Stimulated activated CD8-positive, alpha-beta memory T cell treated with anti-CD3 and anti-CD28 coated beads, Interleukin-15, amount 100 ng/mL, for 48 hours (primary cell): ENCODE measurements at regions not wholly inside any gene's neighbourhood (a gene's known extent, or its start where the extent isn't known, plus 50 kb on each side); places are given as distances from the start of the nearest gene placed in this dataset.

Source experiments
- DNase-seq, 2 donors: peaks; one replicate each; pipeline ENCODE4 v3.0.0-alpha.2; 2020; ENCODE audit warnings: low read depth in 2 of 2

GRCh38 chr4:13047591-13047990 is 436.5 kb downstream of the RAB28 start:
- no peak for DNase-seq

- no peak for DNase-seq
Observed at GRCh38 chr4:13036841-13037240, 447.3 kb downstream of the RAB28 start.

- no peak for DNase-seq
Observed at GRCh38 chr4:13032936-13033335, 451.2 kb downstream of the RAB28 start.

DNA sequence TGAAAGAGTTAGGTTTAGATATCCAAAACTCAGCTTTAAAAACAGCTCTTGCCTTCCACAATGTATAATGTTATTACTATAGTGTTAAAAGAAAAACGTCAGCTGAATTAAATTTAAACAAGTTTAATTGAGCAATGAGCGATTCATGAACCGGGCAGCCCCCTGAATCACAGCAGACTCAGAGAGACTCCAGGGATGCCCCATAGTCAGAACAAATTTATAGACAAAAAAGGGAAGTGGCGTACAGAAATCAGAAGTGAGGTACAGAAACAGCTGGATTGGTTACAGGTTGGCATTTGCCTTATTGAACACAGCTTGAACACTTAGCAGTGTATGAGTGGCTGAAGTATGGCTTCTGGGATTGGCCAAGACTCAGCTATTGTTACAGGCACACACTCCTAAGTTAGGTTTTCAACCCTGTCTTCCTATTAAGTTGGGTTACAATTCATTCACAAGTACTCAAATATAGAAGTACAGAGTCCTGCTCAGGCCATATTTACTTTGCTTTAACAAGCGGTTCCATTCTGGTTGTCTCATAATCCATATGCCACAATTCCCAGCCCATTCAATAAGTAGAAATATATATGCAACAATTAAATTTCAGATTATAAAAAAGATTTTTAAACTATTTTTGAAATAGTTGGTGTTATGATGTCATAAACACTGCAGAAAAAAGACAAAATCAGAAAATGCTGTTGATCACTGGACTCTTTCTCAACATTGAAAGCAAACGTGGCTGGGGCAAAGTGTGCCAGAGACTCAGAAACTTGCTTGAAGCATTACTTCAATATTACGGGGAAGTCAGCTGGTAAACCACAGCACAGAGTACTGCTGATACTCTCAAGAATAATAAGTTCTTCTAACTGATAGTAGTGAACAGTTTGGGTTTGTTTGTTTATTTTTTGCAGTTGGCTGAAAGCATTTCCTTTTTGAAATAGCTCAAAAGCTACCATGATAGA is 459.7 kb downstream of the RAB28 start:
- DNase-seq = no peak

DNA sequence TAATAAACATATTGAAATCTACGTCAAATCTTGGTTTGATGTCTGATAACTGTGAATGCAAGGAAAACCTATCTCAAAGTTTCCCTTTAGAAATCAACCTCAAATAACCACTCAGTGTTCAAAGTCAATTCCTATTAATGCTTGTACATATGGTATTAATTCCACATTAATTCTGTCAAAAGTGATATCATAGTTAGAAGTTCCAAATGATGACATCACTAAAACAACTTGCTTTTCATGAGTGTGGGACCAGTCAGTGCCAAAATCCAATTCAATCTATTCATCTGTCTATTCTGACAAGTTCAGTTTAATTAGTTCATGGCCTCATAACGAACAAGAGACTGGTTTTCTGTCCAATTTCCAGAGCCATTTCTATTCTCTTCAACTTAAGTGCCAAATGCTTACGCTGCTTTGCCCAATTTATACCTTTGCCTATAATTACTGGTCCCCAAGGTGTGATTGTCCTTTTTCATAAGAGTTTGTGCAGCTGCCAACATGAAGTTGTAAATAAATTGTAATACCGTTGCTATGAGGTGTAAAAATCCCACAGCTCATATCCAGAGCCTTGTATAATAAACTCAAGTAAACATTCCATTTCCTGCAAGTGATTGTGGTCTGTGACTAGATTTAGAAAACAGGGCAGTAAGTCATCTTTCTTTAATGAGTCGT is 476.2 kb downstream of the RAB28 start:
- DNase-seq = no peak

DNA sequence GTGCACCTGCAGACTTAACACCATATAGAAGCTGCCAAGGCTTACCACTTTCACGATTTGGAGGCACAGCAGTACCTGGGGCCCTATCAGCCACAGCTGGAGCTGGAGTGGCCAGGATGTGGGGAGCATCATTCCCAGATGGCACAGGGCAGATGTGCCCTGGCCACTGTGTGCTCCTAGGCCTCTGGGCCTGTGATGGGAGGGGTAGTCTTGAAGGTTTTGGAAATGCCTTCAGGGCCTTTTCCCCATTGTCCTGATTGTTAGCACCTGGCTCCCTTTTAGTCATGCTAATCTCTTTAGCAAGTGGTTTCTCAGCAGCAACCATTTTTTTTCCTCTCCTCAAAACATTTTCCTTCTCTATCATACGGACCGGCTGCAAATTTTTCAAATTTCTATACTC is 490.2 kb downstream of the RAB28 start:
- DNase-seq = no peak

DNA sequence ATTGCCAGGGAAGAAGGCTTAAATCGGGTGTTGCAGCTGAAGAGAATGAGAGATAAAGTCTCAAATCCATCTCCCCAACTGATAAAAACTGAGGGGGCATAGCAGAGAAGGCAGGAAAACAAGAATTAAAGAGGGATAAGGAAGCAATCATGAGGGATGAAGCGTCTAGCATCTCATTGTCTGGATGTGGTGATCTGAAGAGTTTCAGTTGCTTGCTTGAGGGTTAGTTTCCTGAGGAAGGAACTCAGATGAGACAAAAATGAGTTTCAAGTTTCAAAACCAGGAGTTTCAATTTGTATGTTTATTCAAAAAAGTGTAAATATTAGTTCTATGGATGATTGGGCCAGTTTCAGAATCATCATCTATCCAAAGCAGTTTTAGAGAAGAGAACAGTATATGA is 496.9 kb downstream of the RAB28 start:
- no peak for DNase-seq

DNA sequence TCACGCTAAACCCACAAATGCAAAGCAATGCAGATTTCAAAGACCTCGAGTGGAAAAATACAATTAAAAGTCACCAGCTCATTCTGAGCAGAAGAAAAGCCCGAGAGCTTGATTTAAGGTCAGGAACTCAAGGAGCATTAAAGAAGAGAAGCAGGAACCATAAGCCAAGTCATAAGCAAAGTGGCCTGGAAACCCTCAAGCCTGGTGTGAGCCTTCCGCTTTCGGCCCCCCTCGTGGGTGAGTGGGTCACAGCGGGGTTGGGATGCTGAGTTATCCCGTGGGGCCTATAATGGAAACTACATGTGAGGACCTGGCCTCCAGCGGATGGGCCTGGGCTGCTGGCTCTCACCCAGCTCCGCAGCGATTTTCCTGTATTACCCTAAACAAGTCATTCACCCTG is 504.3 kb downstream of the RAB28 start:
- no peak for DNase-seq

DNA sequence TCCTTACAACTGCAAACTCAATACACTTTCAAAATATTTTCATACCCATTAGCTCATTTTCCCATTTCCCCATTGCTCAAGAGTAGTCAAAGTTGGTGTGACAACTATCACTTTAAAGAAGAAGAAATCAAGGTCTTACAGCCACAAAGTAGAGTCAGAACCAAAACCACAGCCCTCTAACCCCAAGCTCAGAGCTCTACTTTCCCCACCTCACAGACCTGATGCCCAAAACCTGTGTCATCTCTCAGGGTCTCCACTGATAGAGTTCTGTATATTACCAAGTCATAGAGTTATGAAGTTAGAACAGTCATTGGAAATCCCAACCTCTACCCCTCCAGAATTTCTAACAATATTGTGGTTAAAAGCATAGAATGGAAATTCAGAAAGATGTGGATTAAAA is 505.8 kb downstream of the RAB28 start:
- no peak for DNase-seq

GRCh38 chr4:12975511-12975910 is 508.6 kb downstream of the RAB28 start:
- DNase-seq = no peak

- DNase-seq = no peak
Observed at GRCh38 chr4:12973522-12973921, 510.6 kb downstream of the RAB28 start.

DNA sequence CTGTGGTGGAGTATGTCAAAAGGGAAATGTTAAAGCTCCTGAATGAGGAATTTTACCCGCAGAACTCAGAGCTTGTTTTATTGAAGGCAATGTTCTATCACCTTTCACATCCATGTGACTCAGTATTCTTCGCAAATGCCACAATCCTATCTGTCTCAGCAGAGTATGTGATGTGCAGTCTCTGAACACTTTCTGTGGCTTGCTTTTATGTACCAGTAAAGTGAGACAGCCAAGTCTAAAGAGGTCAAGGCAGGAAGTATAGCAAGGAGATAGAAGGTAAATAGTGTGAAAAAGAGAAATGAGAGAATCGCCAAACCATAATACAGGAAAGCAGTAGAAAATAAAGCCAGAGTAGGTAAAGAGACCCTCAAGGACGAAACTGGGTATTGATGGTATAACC is 515.8 kb downstream of the RAB28 start:
- no peak for DNase-seq

- no peak for DNase-seq
Observed at GRCh38 chr4:12966726-12967125, 517.4 kb downstream of the RAB28 start.

- DNase-seq = no peak
Observed at GRCh38 chr4:12965334-12965733, 518.8 kb downstream of the RAB28 start.

DNA sequence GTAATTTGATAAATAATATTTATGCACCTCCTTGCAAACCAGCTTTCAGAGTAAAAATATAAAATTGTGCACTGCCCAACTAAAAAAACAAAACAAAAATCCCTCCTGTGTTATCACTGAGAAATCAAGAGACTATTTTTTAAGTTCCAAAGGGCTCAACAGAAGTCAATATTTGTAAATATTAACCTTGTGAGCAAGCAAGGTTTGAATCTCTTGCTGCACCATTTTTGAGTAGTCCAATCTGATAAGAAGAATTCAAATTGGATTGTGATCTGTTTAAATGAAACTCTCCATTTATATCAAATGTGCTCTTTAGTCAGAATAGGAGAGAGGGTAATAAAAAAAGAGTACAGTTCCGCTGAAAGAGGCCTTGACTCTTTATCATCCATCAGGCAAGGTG is 520.2 kb downstream of the RAB28 start:
- DNase-seq = no peak

GRCh38 chr4:12963291-12963690 is 520.8 kb downstream of the RAB28 start:
- no peak for DNase-seq

DNA sequence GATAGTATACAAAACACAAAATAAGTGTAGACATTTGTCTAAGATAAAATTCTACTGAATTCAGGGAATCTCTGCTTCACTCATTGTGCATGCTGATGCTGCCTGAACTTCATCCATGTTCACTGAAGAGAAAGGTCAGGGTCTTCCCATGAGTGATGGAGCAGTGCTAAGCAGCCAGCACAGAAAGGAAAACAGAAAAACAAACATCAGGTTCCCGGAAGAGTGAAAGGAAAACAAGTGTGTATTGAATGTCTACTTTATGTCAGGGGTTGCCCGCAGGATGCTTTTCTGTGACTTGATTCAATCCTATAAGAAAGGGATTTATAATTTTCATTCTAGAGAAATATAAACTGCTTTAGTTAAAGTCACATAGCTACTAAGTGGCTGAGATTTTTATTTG is 522.4 kb downstream of the RAB28 start:
- DNase-seq = no peak

GRCh38 chr4:12958436-12958835 is 525.7 kb downstream of the RAB28 start:
- no peak for DNase-seq

DNA sequence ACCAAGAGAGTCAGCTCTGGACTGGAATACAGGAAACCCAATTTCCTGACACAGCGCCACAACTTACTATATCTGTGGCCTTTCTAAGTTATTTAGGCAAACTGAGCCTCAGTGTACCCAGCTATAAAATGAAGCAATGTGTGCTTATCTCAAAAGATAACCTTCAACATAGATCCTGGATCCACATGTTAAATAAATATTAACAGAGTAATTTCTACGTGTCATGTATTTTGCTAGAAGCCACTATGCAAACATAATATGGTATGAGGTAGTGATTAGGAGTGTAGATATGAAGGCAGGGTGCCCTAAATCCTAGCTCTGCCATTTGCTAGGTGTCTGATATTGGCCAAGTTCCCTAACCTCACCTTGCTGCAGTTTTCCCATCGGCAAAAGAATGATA is 527.0 kb downstream of the RAB28 start:
- no peak for DNase-seq

DNA sequence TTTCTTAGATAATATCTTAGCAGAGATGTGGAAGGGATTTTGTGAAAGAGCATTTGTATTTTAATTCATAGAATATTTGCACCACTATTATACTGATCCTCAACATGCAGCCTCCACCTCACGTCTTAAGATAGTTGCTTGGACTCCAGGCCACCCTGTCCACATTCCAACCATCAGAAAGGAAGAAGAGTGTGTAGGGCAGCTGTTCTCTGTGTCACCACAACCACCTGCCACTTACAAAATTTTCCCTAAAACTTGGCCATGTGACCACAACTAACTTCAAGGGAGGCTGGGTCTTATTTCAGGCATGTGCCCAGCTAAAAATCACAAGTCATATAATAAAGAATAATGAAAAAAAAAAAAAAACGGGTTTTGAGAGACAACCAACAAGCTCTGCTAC is 528.1 kb downstream of the RAB28 start:
- DNase-seq = no peak

- DNase-seq = no peak
Observed at GRCh38 chr4:12949719-12950490, 534.2 kb downstream of the RAB28 start.

DNA sequence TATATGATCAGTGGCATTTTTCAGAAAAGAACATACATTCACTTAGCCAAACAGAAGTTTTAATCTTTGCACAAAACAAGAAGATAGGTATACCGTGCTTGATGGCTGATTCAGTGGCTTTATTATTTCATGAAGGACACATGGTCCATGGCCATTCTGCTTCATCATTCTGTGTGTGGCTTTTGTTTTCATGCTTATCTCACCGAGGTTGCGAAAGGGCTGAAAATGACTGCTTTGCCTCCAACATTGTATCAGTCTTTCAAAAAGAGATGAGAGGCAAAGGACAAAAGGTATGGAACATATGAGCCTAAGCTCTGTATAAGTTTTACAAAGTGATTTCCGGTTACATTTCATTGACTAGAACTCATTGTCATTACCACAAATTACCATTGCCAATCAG is 541.1 kb downstream of the RAB28 start:
- DNase-seq = no peak
